Glutamatergic neuron (in vitro differentiated cells): ENCODE measurements at regions not wholly inside any gene's neighbourhood (a gene's known extent, or its start where the extent isn't known, plus 50 kb on each side); places are given as distances from the start of the nearest gene placed in this dataset.

Source experiments
- DNase-seq: peaks from one replicate; pipeline ENCODE4 v3.0.0; 2022
- H3K27ac Mint-ChIP-seq: one replicate; pipeline ENCODE4 v1.8.0; 2020; ENCODE audit warnings: mild to moderate bottlenecking, mixed read lengths, inconsistent platforms; ENCODE audit not compliant: unreplicated experiment
- H3K27me3 Mint-ChIP-seq: one replicate; pipeline ENCODE4 v1.8.0; 2020; ENCODE audit warnings: mild to moderate bottlenecking, moderate library complexity, mixed read lengths, inconsistent platforms; ENCODE audit not compliant: unreplicated experiment
- H3K36me3 Mint-ChIP-seq: one replicate; pipeline ENCODE4 v1.8.0; 2020; ENCODE audit warnings: mild to moderate bottlenecking, mixed read lengths, inconsistent platforms; ENCODE audit not compliant: unreplicated experiment
- H3K4me1 Mint-ChIP-seq: one replicate; pipeline ENCODE4 v1.8.0; 2020; ENCODE audit warnings: mild to moderate bottlenecking, low read depth, mixed read lengths, inconsistent platforms; ENCODE audit not compliant: unreplicated experiment
- H3K4me3 Mint-ChIP-seq: one replicate; pipeline ENCODE4 v1.8.0; 2020; ENCODE audit warnings: mild to moderate bottlenecking, mixed read lengths, inconsistent platforms; ENCODE audit not compliant: unreplicated experiment
- H3K9me3 Mint-ChIP-seq: one replicate; pipeline ENCODE4 v1.8.0; 2020; ENCODE audit warnings: mild to moderate bottlenecking, moderate library complexity, mixed read lengths, inconsistent platforms; ENCODE audit not compliant: unreplicated experiment
- CTCF ChIP-seq: fragments of 200-600 bp; sonication (generic); IDR thresholded peaks from one replicate; pipeline ENCODE4 v1.5.0; 2021; ENCODE audit not compliant: partially characterized antibody, unreplicated experiment

GRCh38 chr2:158021226-158021625 lies 80.5 kb upstream of the UPP2 start:
- no peak for DNase-seq
- no peak overlapping the region for H3K4me3 Mint-ChIP-seq
- TF ChIP-seq CTCF, result no peak
- no peaks in the 10 kb centered on the region for H3K36me3 Mint-ChIP-seq
- H3K27ac Mint-ChIP-seq, result peak overlapping the region; percentile 14
- H3K27me3 Mint-ChIP-seq, result peaks cover 2% of the 10 kb centered on the region
- peaks cover 5% of the 10 kb centered on the region for H3K4me1 Mint-ChIP-seq
- no peaks in the 10 kb centered on the region for H3K9me3 Mint-ChIP-seq

- no peaks in the 10 kb centered on the region for H3K36me3 Mint-ChIP-seq
- no peak overlapping the region for H3K27ac Mint-ChIP-seq
Observed at GRCh38 chr2:158015428-158016076, 86.1 kb upstream of the UPP2 start.

GRCh38 chr2:158013891-158014290 lies 87.8 kb upstream of the UPP2 start:
- H3K9me3 Mint-ChIP-seq, result no peaks in the 10 kb centered on the region
- no peak for TF ChIP-seq CTCF
- H3K36me3 Mint-ChIP-seq, result no peaks in the 10 kb centered on the region
- no peak for DNase-seq
- H3K4me3 Mint-ChIP-seq, result no peak overlapping the region
- H3K27ac Mint-ChIP-seq, result no peak overlapping the region
- peaks cover 5% of the 10 kb centered on the region for H3K27me3 Mint-ChIP-seq
- H3K4me1 Mint-ChIP-seq, result peaks cover 6% of the 10 kb centered on the region

More at GRCh38 chr2:158015428-158016076, 86.1 kb upstream of the UPP2 start:
- Mint-ChIP-seq H3K27me3 (no peaks in the 10 kb centered on the region), H3K9me3 (no peaks in the 10 kb centered on the region), H3K4me3 (no peak overlapping the region), H3K4me1 (peaks cover 6% of the 10 kb centered on the region)
- DNase-seq, result no peak
- TF ChIP-seq CTCF, result no peak

- DNase-seq, result no peak
- no peak for TF ChIP-seq CTCF
- H3K27ac Mint-ChIP-seq, result no peak overlapping the region
- H3K4me1 Mint-ChIP-seq, result peaks cover 7% of the 10 kb centered on the region
- no peaks in the 10 kb centered on the region for H3K36me3 Mint-ChIP-seq
- no peak overlapping the region for H3K4me3 Mint-ChIP-seq
- H3K9me3 Mint-ChIP-seq, result no peaks in the 10 kb centered on the region
- peaks cover 5% of the 10 kb centered on the region for H3K27me3 Mint-ChIP-seq
Observed at GRCh38 chr2:158011055-158011771, 90.5 kb upstream of the UPP2 start.

- TF ChIP-seq CTCF, result no peak
- no peak for DNase-seq
- no peak overlapping the region for H3K4me3 Mint-ChIP-seq
- no peaks in the 10 kb centered on the region for H3K9me3 Mint-ChIP-seq
- peaks cover 6% of the 10 kb centered on the region for H3K4me1 Mint-ChIP-seq
- no peaks in the 10 kb centered on the region for H3K36me3 Mint-ChIP-seq
- H3K27ac Mint-ChIP-seq, result no peak overlapping the region
- H3K27me3 Mint-ChIP-seq, result peaks cover 5% of the 10 kb centered on the region
Observed at GRCh38 chr2:158009399-158009798, 92.3 kb upstream of the UPP2 start.
